Endothelial cell of hepatic sinusoid (primary cell): ENCODE measurements at regions not wholly inside any gene's neighbourhood (a gene's known extent, or its start where the extent isn't known, plus 50 kb on each side); places are given as distances from the start of the nearest gene placed in this dataset.
"Not testable (repeated sequence)": the region's sequence is repeated elsewhere in the genome, so short reads cannot be mapped to it uniquely, and the experiment has no call there.

Source experiments
- in situ Hi-C: cut with HindIII; loops from 2 replicates; pipeline ENCODE4 v1.10.0; 2017; ENCODE audit warnings: low sequenced_read_pairs

DNA sequence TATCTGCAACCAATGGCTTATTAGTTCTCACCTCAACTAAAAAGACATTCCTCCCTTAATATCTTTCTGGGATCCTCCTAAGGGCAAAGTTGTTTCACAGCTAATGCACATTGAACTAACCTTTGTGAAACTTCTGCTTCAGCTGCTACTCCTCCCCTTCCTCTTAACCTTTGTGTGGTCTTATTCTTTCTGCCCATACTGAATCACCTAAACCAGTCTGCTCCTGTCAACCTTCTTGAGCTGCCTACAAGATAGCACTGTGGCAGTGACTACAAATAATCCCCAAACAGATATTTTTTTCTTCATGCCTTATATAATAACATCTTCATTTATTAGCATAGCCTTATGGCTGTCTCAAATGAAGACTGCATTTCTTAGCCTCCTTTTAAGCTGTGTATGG lies 1077.4 kb upstream of the ATXN7L3B start:
- in situ Hi-C loops, result no loop called here

DNA sequence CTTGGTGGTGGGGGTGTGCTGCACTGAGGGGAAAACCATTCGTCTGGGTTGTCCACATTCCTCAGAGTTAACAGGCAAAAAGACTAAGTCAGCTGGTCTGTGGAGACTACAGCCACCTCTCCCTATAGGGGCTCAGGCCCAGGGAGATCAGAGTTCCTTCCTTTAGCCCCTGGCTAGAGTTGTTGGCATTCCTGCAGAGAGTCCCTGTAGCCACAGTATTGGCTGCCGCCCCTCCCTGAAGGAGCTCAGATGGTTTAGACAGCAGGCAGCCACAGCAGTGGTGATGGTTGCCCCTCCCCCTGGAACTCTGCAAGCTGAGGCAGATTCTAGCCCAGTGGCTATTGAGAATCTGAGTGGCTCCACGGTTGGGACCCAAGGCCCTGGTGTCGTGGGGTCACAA lies 1072.5 kb upstream of the ATXN7L3B start:
- in situ Hi-C loops, result no loop called here

DNA sequence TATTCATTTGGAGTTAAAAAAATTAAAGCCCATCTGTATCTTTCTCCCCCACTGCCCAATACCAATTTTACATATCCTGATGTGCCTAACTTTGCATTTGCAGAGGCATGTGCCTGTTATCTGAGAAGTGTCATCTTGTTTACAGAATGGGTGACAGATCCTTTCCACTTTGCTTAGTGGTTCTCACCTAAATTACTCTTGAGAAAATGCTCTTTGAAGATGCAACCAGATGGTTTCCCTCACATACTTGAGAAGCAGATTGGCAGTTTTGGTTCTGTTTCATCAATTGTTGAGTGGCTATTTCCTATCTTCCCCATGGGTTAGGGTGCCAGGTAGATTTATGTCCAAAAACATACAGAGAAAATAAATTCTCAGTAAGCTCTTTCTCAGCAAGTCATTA lies 1051.4 kb upstream of the ATXN7L3B start:
- in situ Hi-C loops, result no loop called here

DNA sequence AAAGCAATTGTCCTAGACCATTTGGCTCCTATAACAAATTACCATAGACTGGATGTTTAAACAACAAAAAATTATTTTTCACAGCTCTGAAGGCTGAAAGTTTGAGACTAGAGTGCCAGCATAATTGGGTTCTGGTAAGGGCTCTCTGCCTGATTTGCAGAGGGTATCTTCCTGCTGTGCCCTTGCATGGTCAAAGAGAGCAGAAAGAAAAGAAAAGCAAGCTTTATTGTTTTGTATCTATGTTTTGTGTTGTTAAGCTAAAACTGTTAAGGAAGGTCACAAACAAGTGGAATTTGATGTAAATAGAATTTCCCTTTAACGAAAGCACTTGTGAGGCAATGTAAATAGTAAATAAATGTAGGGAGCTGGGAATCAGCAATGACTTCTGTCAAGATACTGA lies 1031.0 kb upstream of the ATXN7L3B start:
- in situ Hi-C loops, result no loop called here

DNA sequence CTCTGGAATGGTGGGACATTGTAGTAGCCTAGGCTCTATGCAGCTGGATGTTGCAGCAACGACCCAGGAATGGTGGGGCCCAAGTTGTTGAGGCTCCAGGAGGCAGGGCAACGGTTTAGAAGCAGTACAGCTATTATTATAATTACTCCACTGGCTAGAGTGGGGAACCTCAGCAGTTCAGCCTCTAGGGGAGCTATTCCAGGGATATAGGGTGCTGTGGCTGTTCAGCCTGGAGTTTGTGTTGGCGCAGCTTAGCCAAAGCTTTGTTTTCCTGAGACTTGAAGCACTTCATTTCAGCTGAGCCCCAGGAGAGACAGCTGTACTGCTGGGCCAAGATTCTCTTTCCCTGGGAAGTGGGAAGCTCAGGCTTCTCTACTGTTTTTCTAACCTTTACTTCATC lies 1023.0 kb upstream of the ATXN7L3B start:
- in situ Hi-C loops, result no loop called here

DNA sequence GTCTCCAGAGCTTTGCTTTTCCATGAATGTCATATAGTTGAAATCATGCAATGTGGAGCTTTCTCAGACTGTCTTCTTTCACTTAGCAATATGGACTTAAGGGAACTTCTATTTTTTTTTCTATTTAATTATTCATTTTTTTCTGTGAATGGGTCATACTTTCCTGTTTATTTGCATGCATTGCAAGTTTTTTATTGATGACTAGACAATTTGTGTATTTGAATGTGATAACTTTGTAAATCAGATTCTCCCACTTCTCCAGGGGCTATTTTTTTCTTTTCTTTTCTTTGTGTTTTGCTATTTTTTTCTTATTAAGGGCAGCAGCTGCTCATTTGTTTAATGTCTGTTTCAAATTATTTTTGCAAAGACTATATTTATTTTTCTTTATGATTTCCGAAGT lies 1019.8 kb upstream of the ATXN7L3B start:
- in situ Hi-C loops, result no loop called here

DNA sequence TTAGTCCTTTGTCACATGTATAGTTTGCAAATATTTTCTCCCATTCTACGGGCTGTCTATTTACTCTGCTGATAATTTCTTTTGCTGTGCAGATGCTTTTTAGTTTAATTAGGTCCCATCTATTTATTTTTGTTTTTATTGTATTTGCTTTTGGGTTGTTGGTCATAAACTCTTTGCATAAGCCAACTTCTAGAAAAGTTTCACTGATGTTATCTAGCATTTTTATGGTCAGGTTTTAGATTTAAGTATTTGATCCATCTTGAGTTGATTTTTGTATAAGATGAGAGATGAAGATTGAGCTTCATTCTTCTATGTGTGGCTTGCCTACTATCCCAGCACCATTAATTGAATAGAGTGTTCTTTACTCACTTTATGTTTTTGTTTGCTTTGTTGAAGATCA lies 1008.4 kb upstream of the ATXN7L3B start:
- in situ Hi-C loops, result no loop called here

DNA sequence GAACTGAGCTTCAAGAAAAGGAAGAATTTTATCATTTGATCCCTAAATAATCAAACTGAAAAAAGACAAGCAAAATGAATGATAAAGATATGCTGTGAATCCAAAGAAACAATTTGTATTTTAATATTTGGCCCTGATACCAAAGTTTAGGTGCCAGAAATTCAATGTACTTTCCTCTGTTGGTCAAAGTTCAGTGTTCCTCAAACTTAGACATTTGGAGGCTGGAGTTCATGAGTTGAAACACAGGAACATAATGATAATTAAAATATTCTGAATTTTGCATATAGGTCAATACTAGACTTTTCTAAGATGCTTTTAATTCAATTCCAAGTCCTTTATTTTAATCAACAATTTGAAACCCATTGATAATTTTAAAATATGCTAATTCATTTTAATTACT lies 1007.7 kb upstream of the ATXN7L3B start:
- in situ Hi-C loops, result no loop called here

DNA sequence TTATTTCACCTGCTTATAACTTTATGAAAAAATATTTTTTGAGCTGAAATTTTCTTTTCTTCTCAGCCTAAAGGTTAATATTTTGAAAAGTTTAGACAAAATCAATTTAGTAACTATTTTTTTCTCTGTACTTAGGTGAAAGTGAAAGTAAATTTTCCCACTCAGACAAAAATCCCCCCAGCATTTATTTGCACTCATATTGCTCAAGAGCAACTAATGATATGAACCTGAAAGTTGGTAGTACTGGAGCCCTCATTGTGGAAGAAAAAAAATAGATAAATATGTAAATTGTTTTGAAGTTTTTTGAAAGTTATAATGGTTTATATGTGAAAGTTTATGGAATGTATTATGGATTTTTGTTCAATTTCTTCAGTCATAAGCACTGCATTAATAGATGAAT lies 1005.9 kb upstream of the ATXN7L3B start:
- in situ Hi-C loops, result no loop called here

DNA sequence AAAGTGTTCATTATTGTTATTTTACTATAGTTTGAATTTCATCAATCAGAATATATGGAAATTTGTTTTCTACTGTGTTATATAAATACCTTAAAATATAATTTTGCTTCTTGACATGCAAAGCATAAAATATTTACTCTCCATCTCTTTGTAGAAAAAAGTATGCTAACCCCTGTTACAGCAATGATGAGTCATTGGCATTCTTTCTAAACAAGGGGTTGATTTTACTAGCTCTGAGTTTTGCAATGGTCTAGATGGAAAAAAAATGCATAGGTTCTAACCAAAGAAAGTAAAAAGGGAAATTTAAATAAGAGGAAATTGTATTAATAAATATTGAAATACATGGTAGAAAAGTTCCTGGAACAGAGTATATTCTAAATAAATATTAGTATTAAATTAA lies 990.2 kb upstream of the ATXN7L3B start:
- in situ Hi-C loops, result no loop called here

DNA sequence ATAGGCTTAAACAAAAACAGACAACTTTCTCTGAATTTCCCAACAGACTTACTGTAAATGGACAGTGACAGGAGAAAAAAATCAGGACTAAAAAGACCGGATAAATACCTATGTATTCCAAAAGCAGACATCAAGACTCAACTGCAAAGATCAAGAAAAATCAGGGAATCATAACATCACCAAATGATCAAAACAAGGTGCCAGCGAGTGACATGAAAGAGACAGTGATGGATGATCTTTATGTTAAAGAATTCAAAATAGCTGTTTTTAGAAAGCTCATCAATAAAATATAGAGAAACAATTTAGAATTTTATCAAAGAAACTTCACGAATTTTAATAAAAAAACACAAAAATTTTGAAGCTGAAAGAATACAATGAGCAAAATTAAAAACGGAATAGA lies 952.5 kb upstream of the ATXN7L3B start:
- in situ Hi-C loops, result no loop called here

DNA sequence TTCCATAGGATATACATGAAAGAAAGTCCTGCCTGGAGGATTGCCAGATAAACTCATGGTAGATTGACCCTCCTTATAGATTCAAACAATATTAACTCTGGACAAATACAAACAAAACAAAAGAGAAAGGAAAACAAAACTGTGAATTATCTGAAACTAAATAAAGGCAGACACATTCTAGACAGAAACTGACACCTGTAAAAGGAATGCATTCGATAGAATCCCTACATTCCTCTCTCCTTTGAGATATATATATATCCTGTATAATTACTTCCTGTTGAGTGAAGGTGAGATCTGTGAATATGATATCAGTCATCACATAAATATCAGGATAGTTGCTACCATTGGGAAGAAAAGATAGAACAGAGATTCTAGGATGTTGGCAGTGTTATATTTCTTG lies 948.4 kb upstream of the ATXN7L3B start:
- in situ Hi-C loops, result no loop called here

DNA sequence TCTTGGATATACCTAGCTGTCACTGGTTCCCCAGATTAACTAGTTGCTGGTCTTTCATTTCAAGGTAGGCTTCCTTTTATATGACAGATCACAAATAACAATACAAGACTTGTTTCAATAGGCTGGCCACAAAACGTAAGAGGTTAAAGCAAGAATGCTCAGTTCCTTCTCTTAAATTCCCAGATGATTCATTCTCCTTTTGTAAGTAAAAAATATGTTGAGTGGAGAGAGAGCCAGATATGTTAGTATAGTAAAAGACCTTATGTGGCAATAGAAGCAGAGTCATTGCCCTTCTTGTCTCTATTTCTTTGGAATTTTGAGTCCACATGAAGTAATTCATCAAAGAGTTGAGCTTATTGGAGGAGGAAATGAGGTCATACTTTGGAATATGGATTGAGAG lies 939.0 kb upstream of the ATXN7L3B start:
- in situ Hi-C loops, result no loop called here

DNA sequence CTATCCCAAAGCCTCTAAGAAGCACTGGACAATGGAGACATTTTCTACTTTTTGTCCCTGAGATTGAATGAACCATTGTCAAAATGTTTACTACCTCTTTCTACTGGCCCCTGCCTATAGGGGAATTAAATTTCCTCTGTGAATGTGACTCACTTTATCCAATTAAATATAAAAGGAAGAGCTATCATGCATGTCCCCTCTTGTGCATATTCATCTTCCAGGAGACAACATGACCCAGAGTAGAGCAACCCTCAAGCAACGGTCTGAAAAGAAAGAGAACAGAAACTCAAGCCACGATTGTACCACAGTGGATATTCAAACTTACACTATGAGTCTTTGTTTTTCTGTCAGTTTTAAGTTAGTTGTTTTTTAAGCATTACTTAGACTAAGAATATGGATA lies 938.4 kb upstream of the ATXN7L3B start:
- in situ Hi-C loops, result no loop called here

DNA sequence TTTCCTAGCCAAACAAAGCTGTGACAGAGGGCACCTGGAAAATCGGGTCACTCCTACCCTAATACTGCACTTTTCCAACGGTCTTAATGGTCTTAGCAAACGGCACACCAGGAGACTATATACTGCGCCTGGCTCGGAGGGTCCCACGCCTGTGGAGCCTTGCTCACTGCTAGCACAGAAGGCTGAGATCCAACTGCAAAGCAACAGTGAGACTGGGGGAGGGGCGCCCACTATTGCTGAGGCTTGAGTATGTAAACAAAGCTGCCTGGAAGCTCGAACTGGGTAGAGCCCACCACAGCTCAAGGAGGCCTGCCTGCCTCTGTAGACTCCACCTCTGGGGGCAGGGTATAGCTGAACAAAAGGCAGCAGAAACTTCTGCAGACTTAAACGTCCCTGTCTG lies 931.7 kb upstream of the ATXN7L3B start:
- in situ Hi-C loops, result not testable (repeated sequence)

DNA sequence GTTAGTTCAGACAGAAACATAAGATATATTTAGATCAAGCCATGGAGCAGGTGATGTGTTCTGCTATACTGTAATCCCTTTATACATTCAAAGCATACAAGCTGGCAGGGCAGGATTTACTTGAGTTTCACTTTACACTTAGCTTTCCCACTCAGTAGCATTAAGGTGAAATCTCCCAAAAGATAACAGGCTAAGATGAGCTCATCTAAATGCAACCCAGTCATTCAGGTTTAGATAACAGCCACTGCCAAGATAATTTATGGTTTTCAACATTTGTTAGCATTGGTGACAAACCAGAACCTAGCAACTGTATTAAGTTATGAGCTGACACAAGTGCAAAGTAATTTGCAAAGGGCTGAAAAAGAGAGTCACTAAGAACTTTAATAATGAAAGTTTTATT lies 925.1 kb upstream of the ATXN7L3B start:
- in situ Hi-C loops, result no loop called here

DNA sequence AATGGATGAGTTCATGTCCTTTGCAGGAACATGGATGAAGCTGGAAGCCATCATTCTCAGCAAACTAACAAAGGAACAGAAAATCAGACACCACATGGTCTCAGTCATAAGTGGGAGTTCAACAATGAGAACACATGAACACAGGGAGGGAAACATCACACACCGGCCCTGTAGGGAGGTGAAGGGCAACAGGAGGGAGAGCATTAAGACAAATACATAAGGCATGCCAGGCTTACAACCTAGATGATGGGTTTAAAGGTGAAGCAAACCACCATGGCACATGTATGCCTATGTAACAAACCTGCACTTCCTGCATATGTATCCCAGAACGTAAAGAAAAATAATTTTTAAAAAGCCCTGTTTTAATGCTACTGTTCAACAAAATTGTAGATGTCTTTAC lies 914.2 kb upstream of the ATXN7L3B start:
- in situ Hi-C loops, result no loop called here

DNA sequence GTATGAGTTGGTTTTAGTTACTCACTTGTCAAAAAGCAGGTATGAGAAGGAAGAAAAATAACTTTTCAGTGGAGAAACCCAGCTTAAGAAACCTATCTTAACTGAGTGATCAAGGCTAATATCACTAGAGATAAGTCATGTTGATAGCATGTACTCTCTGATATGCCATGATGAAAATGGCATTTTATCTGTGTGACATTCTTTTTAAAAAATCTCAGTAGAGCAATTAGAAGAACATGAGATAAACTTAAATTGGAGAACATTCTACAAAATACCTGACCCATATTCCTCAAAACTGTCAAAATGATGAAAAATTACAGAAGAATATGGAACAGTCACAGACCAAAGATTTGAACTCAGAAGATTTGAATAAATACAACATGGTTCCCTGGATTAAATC lies 912.4 kb upstream of the ATXN7L3B start:
- in situ Hi-C loops, result no loop called here

DNA sequence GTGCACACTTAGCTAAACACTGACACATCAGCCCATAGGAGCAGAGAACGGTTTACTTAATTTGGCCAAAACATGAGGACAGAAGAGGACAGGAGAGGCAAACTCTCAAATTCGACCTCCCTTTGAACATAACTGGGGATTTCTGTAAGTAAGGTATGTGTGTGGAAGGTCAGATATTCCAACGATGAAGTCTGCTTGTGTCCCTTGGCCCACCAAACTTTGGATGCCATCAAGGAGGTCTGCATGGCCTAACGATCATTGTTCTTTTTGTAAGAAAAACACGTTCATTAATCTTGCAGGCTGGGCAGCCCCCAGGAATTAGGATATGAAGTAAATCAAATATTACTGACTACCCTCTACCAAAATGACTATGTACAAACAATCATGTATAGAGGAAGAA lies 908.5 kb upstream of the ATXN7L3B start:
- in situ Hi-C loops, result no loop called here

DNA sequence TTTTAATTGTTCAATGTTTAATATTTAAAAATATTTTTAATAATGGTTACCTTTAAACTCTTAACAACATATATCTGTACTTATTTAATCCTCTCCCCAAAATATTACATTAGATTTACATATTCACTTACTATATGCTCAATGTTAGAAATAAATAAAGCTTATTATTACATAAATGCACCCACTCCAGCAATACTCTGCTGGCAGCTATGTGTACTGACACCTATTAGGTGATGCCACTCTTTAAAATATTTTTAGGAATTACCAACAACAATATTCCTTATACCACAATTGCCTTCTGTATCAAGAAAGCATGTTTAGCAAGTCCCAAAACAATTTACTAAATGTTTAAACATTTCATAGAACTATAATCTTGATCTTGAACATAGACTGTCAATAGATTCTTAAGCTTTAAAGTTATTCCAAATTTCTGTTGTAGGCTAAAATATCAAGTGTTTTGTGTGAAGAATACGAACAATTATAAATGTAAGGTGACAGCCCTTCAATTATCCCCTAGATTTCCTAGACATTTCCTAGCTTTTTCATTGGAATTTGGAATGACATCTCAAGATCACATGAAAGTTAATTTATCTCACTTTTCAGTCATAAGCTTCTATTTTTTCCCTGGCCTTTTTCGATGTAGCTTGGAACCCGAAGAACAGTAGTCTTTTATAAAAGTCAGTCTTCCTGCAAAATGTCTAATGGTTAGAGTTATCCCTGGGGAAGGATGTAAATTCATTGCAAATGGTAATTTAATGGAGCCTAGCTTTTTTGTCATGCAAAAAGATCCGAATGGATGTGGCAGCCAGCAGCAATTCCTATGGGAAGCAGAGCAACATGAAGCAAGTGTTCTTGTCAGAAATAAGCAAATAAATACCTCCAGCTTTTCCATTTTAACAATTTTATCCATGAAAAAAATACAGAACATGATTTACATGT lies 907.5 kb upstream of the ATXN7L3B start:
- in situ Hi-C loops, result no loop called here

DNA sequence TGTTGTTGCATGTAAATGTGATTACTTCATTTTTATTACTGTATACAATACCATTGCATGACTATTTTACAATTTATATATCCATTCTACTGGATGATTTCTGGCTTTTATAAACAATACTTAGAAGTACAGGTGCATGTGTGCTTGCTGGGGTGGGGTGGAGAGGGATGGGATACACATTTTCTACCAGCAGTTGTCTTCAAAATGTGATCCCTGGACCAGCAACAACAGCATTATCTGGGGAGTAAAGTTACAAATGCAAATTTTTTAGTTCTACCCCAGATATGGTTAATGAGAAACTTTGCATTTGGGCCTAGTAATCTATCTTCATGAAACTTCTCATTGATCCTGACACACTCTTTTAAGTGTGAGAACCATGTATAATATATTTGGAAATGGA lies 905.4 kb upstream of the ATXN7L3B start:
- in situ Hi-C loops, result no loop called here

DNA sequence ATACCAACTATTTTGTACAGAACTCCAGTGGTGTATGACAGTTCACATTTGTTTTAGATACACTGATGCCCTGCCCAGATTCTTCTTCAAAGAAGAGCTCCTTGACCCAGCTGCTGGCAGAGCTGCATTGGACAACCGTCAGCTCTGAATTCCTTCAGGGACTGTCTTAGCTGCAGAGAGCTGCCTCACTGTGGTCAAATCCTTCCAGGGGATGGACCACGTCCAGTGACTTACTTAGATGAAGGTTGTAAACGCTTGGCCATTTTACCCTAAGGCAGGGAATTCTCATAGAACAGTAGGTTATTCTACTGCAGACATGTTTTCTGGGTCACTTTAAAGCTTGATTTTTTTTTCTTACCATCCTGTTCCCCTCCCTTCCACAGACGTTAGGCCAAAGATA lies 905.0 kb upstream of the ATXN7L3B start:
- in situ Hi-C loops, result no loop called here

DNA sequence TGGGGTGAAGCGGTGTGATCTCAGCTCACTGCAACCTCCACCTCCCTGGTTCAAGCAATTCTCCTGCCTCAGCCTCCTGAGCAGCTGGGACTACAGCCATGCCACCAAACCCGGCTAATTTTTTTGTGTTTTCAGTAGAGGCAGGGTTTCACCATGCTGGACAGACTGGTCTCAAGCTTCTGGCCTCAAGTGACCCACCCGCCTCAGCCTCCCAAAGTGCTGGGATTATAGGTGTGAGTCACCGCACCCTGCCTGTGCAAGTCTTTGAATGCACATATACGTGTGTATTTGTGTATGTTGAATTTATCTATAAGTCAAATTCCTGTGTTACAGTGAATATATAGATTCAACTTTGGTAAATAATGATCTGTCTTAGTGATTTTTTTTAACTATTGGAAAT lies 898.2 kb upstream of the ATXN7L3B start:
- in situ Hi-C loops, result not testable (repeated sequence)
